ENCODE measurements at regions not wholly inside any gene's neighbourhood (a gene's known extent, or its start where the extent isn't known, plus 50 kb on each side); places are given as distances from the start of the nearest gene placed in this dataset.

GRCh38 chr10:36068542-36068941 is 426.4 kb upstream of the FZD8 start:
- no peaks in the 10 kb centered on the region for H3K4me1 ChIP-seq (ENCODE audit: control extremely low read depth in 1 of 4, control insufficient read depth in 4 of 4, insufficient read depth in 4 of 4, low read length in 3 of 4)
- no peak overlapping the region for H3K4me3 ChIP-seq (ENCODE audit: control insufficient read depth in 1 of 7, extremely low read depth in 1 of 7, insufficient read depth in 4 of 7, low read depth in 2 of 7, low read length in 6 of 7)
- H3K36me3 ChIP-seq (ENCODE audit: control insufficient read depth in 4 of 4, insufficient read depth in 4 of 4, low read length in 3 of 4), result no peaks in the 10 kb centered on the region
- DNase-seq, result no peak
- no peaks in the 10 kb centered on the region for H3K27me3 ChIP-seq (replicated peaks in 2 of 5; ENCODE audit: control insufficient read depth in 4 of 5, insufficient read depth in 5 of 5, low read length in 4 of 5)
- POLR2A ChIA-PET, result interaction anchor here (0.6 kb wide), 1 partner anchor 106 kb away, joined by 3 read pairs; no protein-coding TSS in a partner anchor
- CTCF ChIA-PET, result no interaction called here
- peaks cover 0 to 16% (median 12%) of the 10 kb centered on the region in 5 experiments for H3K9me3 ChIP-seq (ENCODE audit: control extremely low read depth in 1 of 5, control insufficient read depth in 4 of 5, insufficient read depth in 2 of 5, low read depth in 1 of 5, low read length in 4 of 5)
- H3K27ac ChIP-seq (ENCODE audit: insufficient read depth in 1 of 2, low read depth in 1 of 2, low read length in 2 of 2, poor library complexity in 1 of 2, severe bottlenecking in 2 of 2), result no peak overlapping the region

- CTCF ChIA-PET, result no interaction called here
- WGBS (ENCODE audit: insufficient coverage), result 100% methylated on average over 2 of the region's 2 CpGs
Measured at GRCh38 chr10:36067748-36068147, 425.7 kb upstream of the FZD8 start.

DNA sequence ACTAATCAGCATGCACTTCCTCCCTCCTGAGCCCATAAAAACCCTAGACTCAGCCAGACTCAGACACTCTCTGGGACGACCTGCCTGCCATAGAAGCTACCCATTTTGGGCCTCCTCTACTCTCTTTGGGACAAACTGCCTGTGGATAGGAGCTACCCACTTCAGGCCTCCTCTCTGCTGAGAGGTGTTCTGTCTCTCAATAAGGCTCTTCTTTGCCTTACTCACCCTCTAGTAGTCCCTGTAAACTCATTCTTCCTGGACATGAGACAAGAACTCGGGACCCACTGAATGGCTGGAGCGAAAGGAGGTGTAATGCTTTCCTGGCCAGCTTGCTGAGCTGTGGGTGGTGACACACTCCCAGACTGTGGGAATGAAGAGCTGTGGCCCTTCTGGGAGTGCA is 424.8 kb upstream of the FZD8 start:
- Histone ChIP-seq H3K4me1 (ENCODE audit: control extremely low read depth in 1 of 4, control insufficient read depth in 4 of 4, insufficient read depth in 4 of 4, low read length in 3 of 4) (no peaks in the 10 kb centered on the region), H3K27ac (ENCODE audit: insufficient read depth in 1 of 2, low read depth in 1 of 2, low read length in 2 of 2, poor library complexity in 1 of 2, severe bottlenecking in 2 of 2) (no peak overlapping the region), H3K9me3 (ENCODE audit: control extremely low read depth in 1 of 5, control insufficient read depth in 4 of 5, insufficient read depth in 2 of 5, low read depth in 1 of 5, low read length in 4 of 5) (peaks cover 0 to 16% (median 12%) of the 10 kb centered on the region in 5 experiments), H3K4me3 (ENCODE audit: control insufficient read depth in 1 of 7, extremely low read depth in 1 of 7, insufficient read depth in 4 of 7, low read depth in 2 of 7, low read length in 6 of 7) (no peak overlapping the region), H3K36me3 (ENCODE audit: control insufficient read depth in 4 of 4, insufficient read depth in 4 of 4, low read length in 3 of 4) (no peaks in the 10 kb centered on the region), H3K27me3 (replicated peaks in 2 of 5; ENCODE audit: control insufficient read depth in 4 of 5, insufficient read depth in 5 of 5, low read length in 4 of 5) (no peaks in the 10 kb centered on the region)
- no peak for DNase-seq
- ChIA-PET POLR2A (no interaction called here), CTCF (no interaction called here)
- 91% methylated on average over 3 of the region's 3 CpGs for WGBS (ENCODE audit: insufficient coverage)

More at GRCh38 chr10:36067748-36068147, 425.7 kb upstream of the FZD8 start:
- POLR2A ChIA-PET, result interaction anchor here (0.6 kb wide), 1 partner anchor 106 kb away, joined by 3 read pairs; no protein-coding TSS in a partner anchor
- DNase-seq, result no peak
- Histone ChIP-seq H3K36me3 (ENCODE audit: control insufficient read depth in 4 of 4, insufficient read depth in 4 of 4, low read length in 3 of 4) (no peaks in the 10 kb centered on the region), H3K27me3 (replicated peaks in 2 of 5; ENCODE audit: control insufficient read depth in 4 of 5, insufficient read depth in 5 of 5, low read length in 4 of 5) (no peaks in the 10 kb centered on the region), H3K9me3 (ENCODE audit: control extremely low read depth in 1 of 5, control insufficient read depth in 4 of 5, insufficient read depth in 2 of 5, low read depth in 1 of 5, low read length in 4 of 5) (peaks cover 0 to 16% (median 12%) of the 10 kb centered on the region in 5 experiments), H3K4me3 (ENCODE audit: control insufficient read depth in 1 of 7, extremely low read depth in 1 of 7, insufficient read depth in 4 of 7, low read depth in 2 of 7, low read length in 6 of 7) (no peak overlapping the region), H3K27ac (ENCODE audit: insufficient read depth in 1 of 2, low read depth in 1 of 2, low read length in 2 of 2, poor library complexity in 1 of 2, severe bottlenecking in 2 of 2) (no peak overlapping the region), H3K4me1 (ENCODE audit: control extremely low read depth in 1 of 4, control insufficient read depth in 4 of 4, insufficient read depth in 4 of 4, low read length in 3 of 4) (no peaks in the 10 kb centered on the region)

DNA sequence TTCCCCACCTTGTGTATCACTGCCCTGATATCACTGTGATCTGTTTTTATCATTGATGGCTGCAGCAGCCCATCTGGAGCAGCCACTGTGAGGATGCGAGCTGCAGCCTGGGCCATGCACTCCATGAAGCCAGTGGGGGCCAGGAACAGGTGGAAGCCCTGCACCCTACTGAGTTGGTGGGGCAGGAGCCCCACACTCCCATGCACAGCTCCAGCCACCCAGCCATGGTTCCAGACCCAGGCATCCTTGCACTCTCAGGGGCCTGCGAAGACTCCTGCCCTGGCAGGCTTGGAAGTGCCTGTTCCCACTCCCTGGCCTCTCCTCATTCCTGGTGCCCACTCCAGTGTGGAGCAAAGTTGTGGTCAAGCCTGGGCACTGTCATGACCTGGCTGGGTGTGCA is 424.0 kb upstream of the FZD8 start:
- POLR2A ChIA-PET, result no interaction called here
- CTCF ChIA-PET, result no interaction called here
- no peak for DNase-seq
- no peaks in the 10 kb centered on the region for H3K36me3 ChIP-seq (ENCODE audit: control insufficient read depth in 4 of 4, insufficient read depth in 4 of 4, low read length in 3 of 4)
- no peak overlapping the region for H3K4me3 ChIP-seq (ENCODE audit: control insufficient read depth in 1 of 7, extremely low read depth in 1 of 7, insufficient read depth in 4 of 7, low read depth in 2 of 7, low read length in 6 of 7)
- H3K27me3 ChIP-seq (replicated peaks in 2 of 5; ENCODE audit: control insufficient read depth in 4 of 5, insufficient read depth in 5 of 5, low read length in 4 of 5), result no peaks in the 10 kb centered on the region
- no peak overlapping the region for H3K27ac ChIP-seq (ENCODE audit: insufficient read depth in 1 of 2, low read depth in 1 of 2, low read length in 2 of 2, poor library complexity in 1 of 2, severe bottlenecking in 2 of 2)
- H3K4me1 ChIP-seq (ENCODE audit: control extremely low read depth in 1 of 4, control insufficient read depth in 4 of 4, insufficient read depth in 4 of 4, low read length in 3 of 4), result no peaks in the 10 kb centered on the region
- WGBS (ENCODE audit: insufficient coverage), result 95% methylated on average over 2 of the region's 2 CpGs
- peaks cover 0 to 16% (median 12%) of the 10 kb centered on the region in 5 experiments for H3K9me3 ChIP-seq (ENCODE audit: control extremely low read depth in 1 of 5, control insufficient read depth in 4 of 5, insufficient read depth in 2 of 5, low read depth in 1 of 5, low read length in 4 of 5)

DNA sequence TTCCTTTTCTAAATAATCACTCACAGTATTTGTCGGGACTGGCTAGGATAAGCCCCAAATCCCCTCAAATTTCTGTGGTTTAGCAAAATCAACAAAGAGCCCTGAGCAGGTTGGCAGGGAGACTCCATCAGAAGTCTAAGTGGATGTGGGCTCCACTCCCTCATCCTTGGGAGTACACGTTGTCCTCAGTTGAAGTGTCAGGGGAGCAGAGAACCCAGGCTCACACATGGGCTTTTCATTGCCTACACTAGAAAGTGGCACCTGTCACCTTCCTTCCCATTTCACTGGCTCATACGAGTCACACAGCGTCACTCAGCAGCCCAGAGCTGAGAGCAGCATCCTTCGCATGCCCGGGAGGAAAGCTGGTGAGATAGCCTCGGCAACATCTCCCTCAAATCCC is 421.3 kb upstream of the FZD8 start:
- 89% methylated on average over 2 of the region's 7 CpGs for WGBS (ENCODE audit: insufficient coverage)
- DNase-seq, result no peak
- POLR2A ChIA-PET, result no interaction called here
- Histone ChIP-seq H3K4me3 (ENCODE audit: control insufficient read depth in 1 of 7, extremely low read depth in 1 of 7, insufficient read depth in 4 of 7, low read depth in 2 of 7, low read length in 6 of 7) (no peak overlapping the region), H3K27ac (ENCODE audit: insufficient read depth in 1 of 2, low read depth in 1 of 2, low read length in 2 of 2, poor library complexity in 1 of 2, severe bottlenecking in 2 of 2) (no peak overlapping the region), H3K9me3 (ENCODE audit: control extremely low read depth in 1 of 5, control insufficient read depth in 4 of 5, insufficient read depth in 2 of 5, low read depth in 1 of 5, low read length in 4 of 5) (peaks cover 0 to 16% (median 12%) of the 10 kb centered on the region in 5 experiments), H3K27me3 (replicated peaks in 2 of 5; ENCODE audit: control insufficient read depth in 4 of 5, insufficient read depth in 5 of 5, low read length in 4 of 5) (no peaks in the 10 kb centered on the region), H3K36me3 (ENCODE audit: control insufficient read depth in 4 of 4, insufficient read depth in 4 of 4, low read length in 3 of 4) (no peaks in the 10 kb centered on the region), H3K4me1 (ENCODE audit: control extremely low read depth in 1 of 4, control insufficient read depth in 4 of 4, insufficient read depth in 4 of 4, low read length in 3 of 4) (no peaks in the 10 kb centered on the region)
- CTCF ChIA-PET, result no interaction called here

- Histone ChIP-seq H3K36me3 (ENCODE audit: control insufficient read depth in 4 of 4, insufficient read depth in 4 of 4, low read length in 3 of 4) (no peaks in the 10 kb centered on the region), H3K4me3 (ENCODE audit: control insufficient read depth in 1 of 7, extremely low read depth in 1 of 7, insufficient read depth in 4 of 7, low read depth in 2 of 7, low read length in 6 of 7) (no peak overlapping the region), H3K4me1 (ENCODE audit: control extremely low read depth in 1 of 4, control insufficient read depth in 4 of 4, insufficient read depth in 4 of 4, low read length in 3 of 4) (no peaks in the 10 kb centered on the region), H3K9me3 (ENCODE audit: control extremely low read depth in 1 of 5, control insufficient read depth in 4 of 5, insufficient read depth in 2 of 5, low read depth in 1 of 5, low read length in 4 of 5) (peaks cover 0 to 3% (median 0%) of the 10 kb centered on the region in 5 experiments), H3K27me3 (replicated peaks in 2 of 5; ENCODE audit: control insufficient read depth in 4 of 5, insufficient read depth in 5 of 5, low read length in 4 of 5) (no peaks in the 10 kb centered on the region), H3K27ac (ENCODE audit: insufficient read depth in 1 of 2, low read depth in 1 of 2, low read length in 2 of 2, poor library complexity in 1 of 2, severe bottlenecking in 2 of 2) (no peak overlapping the region)
- DNase-seq, result no peak
- ChIA-PET POLR2A (no interaction called here), CTCF (no interaction called here)
- WGBS (ENCODE audit: insufficient coverage), result 100% methylated on average over 1 of the region's 4 CpGs
Measured at GRCh38 chr10:36057731-36058130, 415.6 kb upstream of the FZD8 start.

DNA sequence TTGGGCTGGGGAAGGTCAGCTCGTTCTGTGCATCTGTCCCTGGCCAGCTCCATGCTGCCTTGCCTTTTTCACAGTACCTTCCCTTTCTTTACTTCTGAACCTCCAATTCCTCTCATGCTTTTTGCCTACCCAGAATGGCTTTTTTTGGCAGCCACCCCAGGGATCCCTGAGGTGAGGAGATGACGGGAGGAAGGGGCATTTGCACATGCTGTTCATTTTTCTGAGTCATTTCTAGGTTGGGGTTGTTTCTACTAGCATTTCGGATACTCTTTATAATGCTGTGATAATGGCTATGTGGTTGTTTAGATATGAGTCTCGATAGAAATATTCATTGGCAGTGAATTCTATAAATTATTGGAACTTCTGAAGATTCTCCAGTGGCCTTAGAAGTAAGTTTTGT is 415.1 kb upstream of the FZD8 start:
- no peak for DNase-seq
- 67% methylated on average over 3 of the region's 4 CpGs for WGBS (ENCODE audit: insufficient coverage)
- CTCF ChIA-PET, result no interaction called here

More for the DNA sequence above, 415.1 kb upstream of the FZD8 start:
- Histone ChIP-seq H3K4me3 (ENCODE audit: control insufficient read depth in 1 of 7, extremely low read depth in 1 of 7, insufficient read depth in 4 of 7, low read depth in 2 of 7, low read length in 6 of 7) (no peak overlapping the region), H3K9me3 (ENCODE audit: control extremely low read depth in 1 of 5, control insufficient read depth in 4 of 5, insufficient read depth in 2 of 5, low read depth in 1 of 5, low read length in 4 of 5) (peaks cover 0 to 3% (median 0%) of the 10 kb centered on the region in 5 experiments), H3K27me3 (replicated peaks in 2 of 5; ENCODE audit: control insufficient read depth in 4 of 5, insufficient read depth in 5 of 5, low read length in 4 of 5) (no peaks in the 10 kb centered on the region), H3K36me3 (ENCODE audit: control insufficient read depth in 4 of 4, insufficient read depth in 4 of 4, low read length in 3 of 4) (no peaks in the 10 kb centered on the region), H3K27ac (ENCODE audit: insufficient read depth in 1 of 2, low read depth in 1 of 2, low read length in 2 of 2, poor library complexity in 1 of 2, severe bottlenecking in 2 of 2) (no peak overlapping the region), H3K4me1 (ENCODE audit: control extremely low read depth in 1 of 4, control insufficient read depth in 4 of 4, insufficient read depth in 4 of 4, low read length in 3 of 4) (no peaks in the 10 kb centered on the region)
- POLR2A ChIA-PET, result no interaction called here
